ENCODE measurements at regions not wholly inside any gene's neighbourhood (a gene's known extent, or its start where the extent isn't known, plus 50 kb on each side); places are given as distances from the start of the nearest gene placed in this dataset.

GRCh38 chr18:73681912-73682311 lies 465.7 kb downstream of the FBXO15 start:
- DNase-seq (no peak), ATAC-seq (no peak)
- no peaks in the 10 kb centered on the region for H3K36me3 ChIP-seq (ENCODE audit: insufficient read depth in 1 of 2, low read depth in 1 of 2)
- intact Hi-C loops (cut with DNase I): no loop called here
- no peak overlapping the region for H3K4me3 ChIP-seq
- H3K27ac ChIP-seq: no peak overlapping the region
- H3K4me1 ChIP-seq: no peaks in the 10 kb centered on the region
- H3K27me3 ChIP-seq (ENCODE audit: insufficient read depth in 3 of 3, low read length in 2 of 3): no peaks in the 10 kb centered on the region
- WGBS, 3 donors: 74 to 77% (median 75%) methylated on average over 3 of the region's 3 CpGs
- no peaks in the 10 kb centered on the region for H3K9me3 ChIP-seq
- TF ChIP-seq CTCF (IDR thresholded peaks at IDR 0.05): no peak

- Histone ChIP-seq H3K4me1 (no peaks in the 10 kb centered on the region), H3K36me3 (ENCODE audit: insufficient read depth in 1 of 2, low read depth in 1 of 2) (no peaks in the 10 kb centered on the region), H3K27me3 (ENCODE audit: insufficient read depth in 3 of 3, low read length in 2 of 3) (no peaks in the 10 kb centered on the region), H3K4me3 (no peak overlapping the region), H3K27ac (no peak overlapping the region), H3K9me3 (no peaks in the 10 kb centered on the region)
- WGBS, 3 donors: 92 to 97% (median 92%) methylated on average over 2 of the region's 2 CpGs
- no peak for TF ChIP-seq CTCF (IDR thresholded peaks at IDR 0.05)
- no peak for ATAC-seq
- DNase-seq: no peak
- intact Hi-C loops (cut with DNase I): no loop called here
Measured at GRCh38 chr18:73681398-73681797, 466.2 kb downstream of the FBXO15 start.

GRCh38 chr18:73679941-73680712 lies 467.5 kb downstream of the FBXO15 start:
- Histone ChIP-seq H3K9me3 (no peaks in the 10 kb centered on the region), H3K36me3 (ENCODE audit: insufficient read depth in 1 of 2, low read depth in 1 of 2) (no peaks in the 10 kb centered on the region), H3K27me3 (ENCODE audit: insufficient read depth in 3 of 3, low read length in 2 of 3) (no peaks in the 10 kb centered on the region), H3K4me1 (no peaks in the 10 kb centered on the region), H3K27ac (no peak overlapping the region), H3K4me3 (no peak overlapping the region)
- no peak for TF ChIP-seq CTCF (IDR thresholded peaks at IDR 0.05)
- ATAC-seq: no peak
- 59 to 68% (median 61%) methylated on average over 8 of the region's 8 CpGs for WGBS, 3 donors
- intact Hi-C loops (cut with DNase I): no loop called here
- no peak for DNase-seq

- no peak for TF ChIP-seq CTCF (IDR thresholded peaks at IDR 0.05)
- intact Hi-C loops (cut with DNase I): no loop called here
- DNase-seq: no peak
- Histone ChIP-seq H3K9me3 (no peaks in the 10 kb centered on the region), H3K27ac (no peak overlapping the region), H3K4me3 (no peak overlapping the region), H3K4me1 (no peaks in the 10 kb centered on the region), H3K27me3 (ENCODE audit: insufficient read depth in 3 of 3, low read length in 2 of 3) (no peaks in the 10 kb centered on the region), H3K36me3 (ENCODE audit: insufficient read depth in 1 of 2, low read depth in 1 of 2) (no peaks in the 10 kb centered on the region)
- no peak for ATAC-seq
Measured at GRCh38 chr18:73677450-73677849, 470.2 kb downstream of the FBXO15 start.
